Inferior parietal cortex (tissue), 1 donor: ENCODE measurements at regions not wholly inside any gene's neighbourhood (a gene's known extent, or its start where the extent isn't known, plus 50 kb on each side); places are given as distances from the start of the nearest gene placed in this dataset.

Experiments
- DNase-seq: peaks from one replicate; pipeline ENCODE4 v3.0.0-alpha.2; 2016; ENCODE audit errors: extremely low spot score

DNA sequence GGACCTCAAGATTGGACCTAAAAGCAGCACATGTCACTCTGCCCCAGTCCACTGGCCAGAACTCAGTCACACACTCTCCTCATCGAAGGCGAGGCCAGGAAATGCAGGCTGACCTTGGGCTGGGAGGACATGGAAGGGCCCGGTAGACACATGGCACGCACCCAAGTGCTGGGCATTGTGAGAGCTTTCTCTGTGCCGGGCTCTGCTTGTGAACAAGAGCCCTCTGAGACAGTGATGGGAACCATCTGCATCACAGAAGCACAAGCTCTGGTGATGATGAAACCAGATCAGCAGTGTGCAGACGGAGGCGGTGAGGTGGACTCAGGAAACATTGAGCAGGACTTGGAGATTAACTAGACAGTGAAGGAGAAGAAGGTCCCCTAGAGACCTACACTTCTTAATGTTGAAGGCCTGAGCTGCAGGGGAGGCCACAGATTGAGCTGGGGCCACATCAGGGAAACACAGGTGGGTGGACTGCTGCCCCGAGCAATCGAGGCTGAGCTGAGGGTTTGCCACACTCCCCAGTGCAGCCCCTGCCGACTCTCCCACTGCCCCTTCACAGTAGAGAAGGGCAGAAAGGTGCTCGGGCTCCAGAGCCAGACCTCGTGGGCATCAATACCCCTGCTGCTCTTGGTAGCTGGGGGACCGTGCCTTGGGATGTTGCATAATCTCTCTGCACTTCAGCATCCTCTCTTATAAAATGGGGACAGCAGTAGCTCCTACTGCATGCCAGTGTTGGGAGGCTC lies 1460.5 kb downstream of the TBC1D22A start:
- DNase-seq, result no peak

DNA sequence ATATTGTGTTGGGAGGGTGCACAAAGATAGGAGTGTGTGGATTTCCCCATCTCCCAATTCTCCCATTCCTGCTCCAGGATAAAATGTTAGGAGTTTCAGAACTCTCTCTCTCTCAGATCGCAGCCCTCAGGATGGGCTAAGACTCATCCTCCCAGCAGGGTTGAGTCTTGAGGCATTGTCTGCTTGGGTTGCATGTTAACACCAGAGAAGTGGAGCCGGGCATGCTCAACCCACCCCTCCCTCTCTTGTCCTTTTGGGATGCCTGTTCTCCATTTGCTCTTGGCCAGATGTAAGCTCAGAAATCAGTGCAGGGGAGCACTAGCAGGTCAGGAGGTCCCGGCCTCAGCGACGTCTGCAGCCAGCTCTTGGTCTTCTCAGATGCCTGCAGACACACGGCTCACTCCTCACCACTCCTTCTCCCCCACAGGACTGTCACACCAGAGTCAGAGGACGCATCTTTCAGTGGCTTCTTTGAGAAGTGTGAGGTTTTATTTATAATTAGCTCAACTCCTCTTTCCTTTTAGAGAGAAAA lies 1456.5 kb downstream of the TBC1D22A start:
- no peak for DNase-seq

DNA sequence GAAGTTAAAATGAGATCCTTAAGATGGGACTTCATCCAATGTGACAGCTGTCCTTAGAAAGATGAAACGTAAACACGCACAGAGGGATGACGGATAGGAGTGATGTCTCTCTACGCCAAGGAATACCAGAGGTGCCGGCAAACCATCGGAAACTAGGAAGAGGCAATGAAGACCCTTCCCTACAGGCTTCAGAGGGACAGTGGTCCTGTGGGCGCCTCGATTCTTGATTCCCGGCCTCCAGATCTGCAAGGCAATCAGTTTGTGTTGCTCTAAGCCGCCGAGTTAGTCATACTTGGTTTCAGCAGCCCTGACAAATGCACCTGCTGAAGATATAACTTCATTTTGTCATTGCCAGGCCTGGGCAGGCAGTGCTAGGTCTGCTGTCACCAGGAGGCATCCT lies 1455.1 kb downstream of the TBC1D22A start:
- no peak for DNase-seq

DNA sequence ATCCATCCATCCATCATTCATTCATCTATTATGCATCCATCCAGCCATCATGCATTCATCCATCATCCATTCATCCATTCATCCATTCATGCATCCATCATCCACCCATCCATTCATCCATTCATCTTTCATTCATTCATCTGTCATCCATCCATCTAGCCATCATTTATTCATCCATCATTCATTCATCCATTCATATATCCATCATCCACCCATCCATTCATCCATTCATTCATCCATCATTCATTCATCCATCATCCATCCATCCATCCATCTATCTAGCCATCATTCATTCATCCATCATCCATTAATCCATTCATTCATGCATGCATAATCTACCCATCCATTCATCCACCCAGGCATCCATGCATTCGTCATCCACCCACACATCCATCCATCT lies 1450.3 kb downstream of the TBC1D22A start:
- no peak for DNase-seq

DNA sequence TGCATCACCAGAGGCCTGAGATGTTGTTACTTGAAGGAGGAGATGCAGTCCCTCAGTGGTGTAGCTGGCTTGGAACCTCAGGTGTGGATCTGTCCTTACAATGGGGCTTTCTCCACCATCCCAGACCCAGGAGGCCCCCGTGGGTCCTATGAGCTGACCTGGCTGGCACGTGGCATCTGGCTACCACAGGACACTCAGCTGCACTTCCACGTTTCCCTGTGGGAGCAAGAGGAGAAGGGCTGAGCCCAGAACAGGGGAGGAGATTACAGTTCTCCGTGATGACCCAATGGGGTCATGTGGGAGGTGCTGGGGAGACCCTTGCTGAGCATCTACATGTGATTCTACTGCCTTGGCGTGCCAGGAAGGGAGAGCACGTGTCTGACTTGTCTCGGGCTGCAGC lies 1448.4 kb downstream of the TBC1D22A start:
- no peak for DNase-seq

DNA sequence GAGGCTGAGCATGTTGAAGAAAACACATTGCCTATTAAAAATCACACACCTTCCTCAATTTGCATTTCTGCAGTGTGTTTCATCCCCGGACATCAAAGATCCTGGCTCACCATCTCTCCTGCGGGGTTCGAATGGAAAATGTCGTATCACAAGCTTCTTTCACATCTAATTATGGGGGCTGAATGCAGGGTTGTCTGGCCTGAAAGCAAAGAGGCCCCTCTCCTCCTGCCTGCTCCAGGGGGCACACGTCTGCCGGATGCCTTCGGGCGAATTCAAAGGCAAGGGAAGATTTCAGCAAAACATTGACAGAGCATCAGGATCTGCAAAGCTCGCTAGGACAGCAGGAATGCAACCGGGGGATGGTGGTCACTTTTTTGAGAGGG lies 1447.7 kb downstream of the TBC1D22A start:
- no peak for DNase-seq

DNA sequence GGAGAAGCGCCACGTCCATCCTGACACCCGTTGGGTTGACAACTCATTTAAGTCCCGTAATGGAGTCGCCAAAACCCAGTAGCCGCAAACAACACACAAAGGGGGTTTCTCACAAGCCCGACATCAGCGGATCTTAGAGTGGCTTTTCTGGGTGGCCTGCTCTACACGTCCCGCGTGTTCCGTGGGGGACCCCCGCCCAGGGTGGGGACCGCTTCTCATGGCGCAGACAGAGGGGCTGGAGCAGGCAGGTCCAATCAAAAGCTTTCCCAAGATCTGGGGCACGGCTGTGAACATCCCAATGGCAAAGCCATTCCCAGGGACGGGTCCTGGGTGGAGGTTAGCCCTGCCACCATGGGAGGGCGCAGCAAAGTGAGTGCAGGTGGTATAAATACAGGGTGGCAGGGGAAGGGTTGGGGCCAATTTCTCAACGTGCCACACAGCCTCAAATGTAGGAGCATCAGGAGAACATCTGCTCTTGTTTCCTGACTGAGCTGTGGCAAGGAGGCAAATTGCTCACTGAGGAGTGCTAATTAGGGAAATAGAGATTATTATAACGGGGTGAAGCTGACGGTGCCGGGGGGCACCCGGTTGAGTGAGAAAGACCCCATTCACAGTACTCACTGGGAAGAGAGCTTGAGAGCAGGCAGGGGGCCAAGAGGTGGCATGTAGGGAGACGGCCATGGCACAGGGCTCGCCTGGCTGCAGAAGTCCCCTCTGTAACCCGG lies 1447.2 kb downstream of the TBC1D22A start:
- no peak for DNase-seq

DNA sequence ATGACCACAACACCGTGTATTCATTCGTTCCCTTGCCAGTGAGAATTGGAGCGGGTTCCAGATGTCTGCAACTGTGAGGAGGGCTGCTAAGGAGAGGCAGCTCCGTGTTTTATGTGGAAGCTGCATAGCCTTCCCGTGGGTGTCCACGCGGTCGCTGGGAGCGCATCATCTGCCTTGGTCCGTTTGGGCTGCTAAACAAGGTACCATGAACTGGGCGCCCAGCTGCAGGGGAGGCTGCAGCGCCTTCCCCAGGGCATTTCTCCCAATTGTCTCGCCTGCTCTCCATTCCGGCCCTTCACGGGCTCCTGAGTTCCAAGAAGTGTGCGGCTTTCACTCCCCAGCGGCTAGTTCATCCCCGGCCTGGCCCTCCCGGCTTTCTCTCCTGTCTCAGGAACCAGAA lies 1446.4 kb downstream of the TBC1D22A start:
- no peak for DNase-seq

DNA sequence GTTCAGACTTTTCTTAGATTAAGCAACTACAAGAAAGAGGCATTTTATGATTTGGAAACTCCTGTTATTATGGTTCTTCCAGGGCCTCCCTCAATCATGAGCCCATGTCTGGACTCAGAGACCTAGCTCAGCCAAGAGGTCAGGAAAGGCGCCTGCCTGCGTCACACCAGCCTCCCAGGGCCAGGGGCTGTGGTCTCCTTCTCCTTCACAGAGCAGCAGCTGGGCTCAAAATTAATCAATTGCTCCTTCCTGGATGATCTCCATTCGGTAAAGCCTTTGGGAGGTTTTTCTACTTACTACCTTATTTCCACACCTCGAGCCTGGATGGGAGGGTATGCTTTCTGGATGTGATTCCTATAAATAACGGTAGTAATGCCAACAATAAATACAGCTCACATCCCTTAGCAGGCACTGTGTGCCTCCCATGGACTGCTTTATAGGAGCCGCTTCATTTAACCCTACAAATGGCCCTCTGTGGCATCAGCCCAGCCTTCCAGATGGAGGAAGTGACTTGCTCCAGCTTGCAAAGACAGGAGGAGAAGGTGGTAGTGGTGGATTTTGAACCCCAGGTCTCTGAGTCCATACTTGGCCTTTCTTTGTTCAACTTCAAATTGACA lies 1445.6 kb downstream of the TBC1D22A start:
- no peak for DNase-seq

DNA sequence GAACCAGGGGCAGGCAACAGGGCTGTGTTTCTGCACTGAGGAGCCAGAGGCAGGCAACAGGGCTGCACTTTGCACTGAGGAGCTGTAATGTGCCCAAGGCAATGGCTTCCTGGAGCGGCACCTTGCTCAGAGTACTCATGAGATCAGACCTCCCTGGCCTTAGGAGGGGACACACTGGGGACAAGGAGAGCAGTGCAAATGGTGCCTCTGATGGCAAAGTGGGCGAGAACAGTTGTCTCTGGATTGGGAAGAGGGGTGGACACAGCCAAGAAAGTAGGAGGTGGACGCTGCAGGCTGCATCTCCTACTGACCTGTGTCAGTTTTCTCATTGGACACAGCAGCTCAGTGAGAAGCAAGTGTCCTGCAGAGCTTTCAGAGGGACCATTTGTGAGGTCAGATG lies 1443.3 kb downstream of the TBC1D22A start:
- no peak for DNase-seq

DNA sequence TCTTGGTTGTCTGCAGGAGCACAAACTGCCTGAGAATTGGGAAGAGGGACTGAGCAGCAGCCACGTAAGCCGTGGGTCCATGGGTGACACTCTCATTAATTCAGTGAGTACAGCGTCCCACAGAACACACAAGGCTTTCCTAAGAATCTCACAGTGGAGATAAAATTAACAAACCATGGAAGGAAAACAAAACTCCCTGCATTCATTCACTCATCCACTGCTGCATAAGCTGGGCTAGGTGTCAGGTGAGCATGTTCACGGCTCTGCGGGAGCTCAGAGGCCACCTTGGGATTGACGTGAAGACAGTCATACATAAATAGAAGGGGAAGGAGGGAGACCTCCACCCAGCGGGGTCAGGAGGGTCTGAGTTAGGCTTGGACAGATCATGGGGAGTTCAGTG lies 1442.7 kb downstream of the TBC1D22A start:
- no peak for DNase-seq

DNA sequence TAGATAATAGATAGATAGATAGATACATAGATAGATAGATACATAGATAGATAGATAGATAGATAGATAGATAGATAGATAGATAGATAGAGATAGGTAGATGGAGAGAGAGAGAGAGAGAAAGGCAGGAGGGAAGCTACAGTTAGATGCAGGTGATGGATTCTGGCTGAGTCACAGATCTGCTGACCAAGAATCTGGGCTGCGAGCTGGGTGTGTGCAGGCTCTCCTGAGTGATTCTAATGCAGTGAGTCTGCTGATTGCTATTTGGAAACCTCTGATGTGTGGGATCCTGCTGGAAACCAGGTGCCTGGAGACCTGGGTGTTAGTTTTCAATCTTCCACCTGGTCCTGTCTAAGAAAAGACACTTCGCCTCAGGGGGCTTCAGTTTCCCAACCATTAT lies 1441.8 kb downstream of the TBC1D22A start:
- DNase-seq, result no peak

DNA sequence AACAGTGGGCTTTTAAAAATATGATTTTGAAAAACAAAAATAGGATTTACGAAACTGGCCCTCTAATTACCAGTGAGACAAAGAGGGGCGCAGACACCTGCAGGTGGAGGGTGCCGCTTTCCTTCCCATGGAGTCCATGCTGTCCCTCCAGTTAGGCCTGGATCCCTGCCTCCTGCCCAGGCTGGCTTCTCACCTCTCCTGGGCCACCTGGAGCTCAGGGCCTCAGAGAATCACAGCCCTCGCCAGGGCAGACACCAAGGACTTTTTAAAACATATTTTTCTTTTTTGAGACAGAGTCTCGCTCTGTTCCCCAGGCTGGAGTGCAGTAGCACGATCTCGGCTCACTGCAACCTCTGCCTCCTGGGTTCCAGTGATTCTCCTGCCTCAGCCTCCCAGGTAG lies 1437.2 kb downstream of the TBC1D22A start:
- DNase-seq, result no peak

DNA sequence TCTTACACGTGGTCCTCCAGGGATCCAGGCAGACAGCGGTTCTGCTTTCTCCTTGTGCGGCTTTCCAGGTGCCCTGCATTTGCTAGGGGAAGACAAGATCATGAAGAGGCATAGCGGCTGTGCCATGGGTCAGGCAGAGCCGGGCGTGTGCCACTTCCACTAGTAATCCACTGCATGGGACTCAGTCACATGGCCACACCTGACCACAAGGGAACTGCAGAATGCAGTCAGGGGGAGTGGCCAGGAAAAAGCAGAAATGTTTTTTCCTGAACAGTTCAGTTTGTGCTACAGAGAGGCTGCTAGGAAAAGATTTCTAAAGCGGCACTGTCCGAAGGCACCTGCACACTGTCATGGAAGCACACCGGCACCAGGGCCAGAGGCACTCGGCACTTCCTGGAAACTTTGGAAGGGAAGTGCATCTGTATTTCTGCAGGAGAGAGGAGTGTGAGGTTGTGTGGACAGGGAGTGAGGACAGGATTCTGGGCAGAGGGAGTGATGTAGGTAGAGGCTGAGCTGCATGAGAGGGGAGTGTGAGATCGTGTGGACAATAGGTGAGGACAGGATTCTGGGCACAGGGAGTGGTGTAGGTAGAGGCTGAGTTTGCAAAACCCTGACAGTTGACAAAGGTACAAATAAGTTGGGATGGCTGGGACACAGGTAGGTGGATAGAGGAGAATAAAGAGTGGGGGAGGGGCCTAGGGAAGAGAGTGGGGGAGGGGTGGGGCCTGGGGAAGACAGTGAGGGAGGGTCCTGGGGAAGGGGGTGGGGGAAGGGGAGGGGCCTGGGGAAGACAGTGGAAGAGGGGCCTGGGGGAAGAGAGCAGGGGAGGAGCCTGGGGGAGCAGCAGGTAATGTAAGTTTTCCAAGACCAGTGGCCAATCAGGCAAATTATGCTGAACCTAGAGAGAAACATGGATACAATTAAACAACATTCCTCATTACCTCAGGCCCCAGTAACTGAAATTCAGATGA lies 1436.3 kb downstream of the TBC1D22A start:
- DNase-seq, result no peak

DNA sequence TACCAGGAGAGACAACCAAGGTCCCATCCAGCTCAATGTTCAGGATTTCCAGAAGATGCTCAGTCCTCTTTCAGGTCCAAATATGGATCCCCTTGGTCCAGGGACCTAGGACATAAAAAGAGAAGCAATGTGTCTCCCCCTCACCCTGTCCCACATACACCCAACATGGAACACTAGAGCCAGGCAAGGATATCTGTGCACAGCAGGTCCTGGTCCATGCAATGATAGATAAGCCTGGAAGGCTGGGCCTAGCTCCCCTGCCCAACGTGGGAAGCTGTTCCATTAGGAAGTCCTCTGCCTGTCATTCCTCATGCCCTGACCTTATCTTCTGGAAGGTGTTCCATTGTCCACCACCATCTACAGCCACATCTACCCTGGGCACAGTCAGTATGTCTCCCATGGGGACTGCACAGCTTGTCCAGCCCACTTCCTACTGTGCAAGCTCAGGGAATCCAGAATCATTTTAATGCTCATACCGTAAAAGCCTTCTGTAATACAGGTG lies 1434.8 kb downstream of the TBC1D22A start:
- DNase-seq, result no peak

DNA sequence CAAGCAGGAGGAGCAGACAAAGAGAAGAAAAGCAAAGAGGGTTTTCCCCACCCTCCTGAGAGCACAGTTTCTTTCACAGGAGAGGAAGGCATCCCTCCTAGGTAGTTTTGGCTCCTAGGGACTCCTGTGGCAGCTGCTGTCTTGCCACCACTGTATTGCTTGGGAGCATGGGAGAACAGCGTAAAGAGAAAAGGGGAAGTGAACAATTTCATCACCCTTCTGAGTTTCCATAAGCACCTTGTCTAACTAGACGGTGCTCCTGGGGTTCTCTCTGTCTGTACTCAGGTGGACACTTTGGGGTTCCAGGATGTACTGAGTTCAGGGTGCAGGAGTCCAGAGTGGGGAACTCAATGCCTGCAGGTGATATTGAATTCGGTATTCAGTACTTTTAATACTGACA lies 1430.5 kb downstream of the TBC1D22A start:
- DNase-seq, result no peak

DNA sequence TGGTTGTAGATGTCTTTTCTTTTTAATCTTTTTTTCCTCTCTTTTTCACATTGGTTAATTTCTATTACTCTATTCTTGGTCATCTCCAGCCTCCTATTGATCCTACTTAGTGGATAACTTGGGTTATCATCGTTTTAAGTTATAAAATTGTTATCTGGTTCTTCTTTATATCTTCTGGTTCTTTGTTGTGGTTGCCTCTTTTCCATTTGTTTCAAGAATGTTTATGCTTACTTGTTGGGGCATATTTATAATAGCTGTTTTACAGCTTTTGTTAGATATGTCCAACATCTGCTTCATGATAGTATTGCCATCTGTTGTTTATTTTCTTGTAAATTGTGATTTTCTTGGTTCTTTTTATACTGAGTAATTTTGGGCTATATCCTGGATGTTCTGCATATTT lies 1429.6 kb downstream of the TBC1D22A start:
- no peak for DNase-seq

DNA sequence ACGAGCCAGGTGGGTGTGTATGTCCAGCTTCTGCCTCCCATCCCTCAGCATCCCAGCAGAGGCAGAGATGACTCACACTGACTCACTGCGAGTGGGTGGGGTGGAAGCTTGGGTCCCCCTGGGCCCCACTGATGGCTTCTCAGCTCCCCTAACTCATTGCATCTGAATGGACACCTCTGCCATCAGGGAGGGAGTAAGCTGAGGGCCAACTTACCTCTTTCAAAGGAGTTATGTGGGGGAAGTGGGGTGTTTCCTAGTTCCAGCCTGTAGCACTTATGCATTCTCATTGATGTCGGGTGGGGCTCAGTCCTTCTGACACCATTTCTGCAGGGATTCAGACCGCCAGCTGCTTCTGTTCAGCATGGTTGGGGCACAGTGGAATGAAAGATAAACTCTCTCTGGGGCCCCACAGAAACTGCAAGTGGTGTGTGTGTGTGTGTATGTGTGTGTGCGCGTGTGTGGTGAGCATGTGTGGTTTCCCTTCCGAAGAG lies 1425.8 kb downstream of the TBC1D22A start:
- DNase-seq, result no peak

DNA sequence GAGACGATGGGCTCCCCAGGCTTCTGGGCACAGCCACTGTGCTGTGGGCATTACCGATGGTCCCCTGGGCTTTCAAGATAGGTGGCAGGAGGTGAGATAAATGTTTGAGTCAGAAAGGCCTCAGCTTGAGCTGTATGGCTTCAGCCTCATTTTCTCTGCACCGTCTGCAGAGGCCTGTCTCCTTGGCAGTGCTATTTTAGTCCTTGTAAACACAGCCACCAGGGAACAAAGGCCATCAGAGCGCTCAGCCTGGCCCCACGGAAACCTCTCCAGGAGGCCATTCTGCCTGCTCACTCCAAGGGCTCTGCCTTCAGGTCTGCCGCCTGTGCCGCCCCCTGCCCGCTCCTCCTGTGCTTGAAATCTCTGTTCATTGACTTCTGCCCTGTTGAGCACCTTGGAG lies 1424.9 kb downstream of the TBC1D22A start:
- no peak for DNase-seq

DNA sequence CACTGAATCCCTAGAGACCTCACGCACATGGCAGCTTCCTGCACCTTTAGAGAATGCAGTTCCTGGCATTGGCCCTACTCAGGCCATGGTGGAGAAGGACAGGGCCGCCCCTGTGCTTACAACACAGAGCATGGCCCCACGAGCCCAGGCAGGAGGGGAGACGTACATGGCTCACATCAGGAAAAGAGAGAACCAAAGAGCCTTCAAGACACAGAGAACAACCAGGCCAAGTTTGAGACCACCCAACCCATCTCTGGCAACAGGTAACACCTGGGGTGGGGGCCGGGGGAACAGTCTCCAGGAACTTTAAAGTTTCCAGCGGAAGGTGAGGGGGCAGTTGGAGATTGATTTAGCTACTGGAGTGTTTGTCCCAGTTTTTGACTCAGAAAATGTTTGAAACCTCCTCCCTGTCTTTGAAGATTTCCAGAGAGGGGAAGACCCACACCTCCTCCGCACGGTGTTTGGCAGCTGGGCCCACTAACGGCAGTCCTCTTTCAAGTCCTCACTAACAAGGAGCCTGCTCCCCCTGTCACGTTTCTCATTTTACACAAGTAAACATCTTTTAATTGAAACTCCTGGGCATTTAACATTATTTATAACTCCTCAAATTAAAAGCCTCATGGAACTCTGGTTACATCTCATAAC lies 1423.8 kb downstream of the TBC1D22A start:
- DNase-seq, result no peak
